ENCODE measurements at regions not wholly inside any gene's neighbourhood (a gene's known extent, or its start where the extent isn't known, plus 50 kb on each side); places are given as distances from the start of the nearest gene placed in this dataset.

DNA sequence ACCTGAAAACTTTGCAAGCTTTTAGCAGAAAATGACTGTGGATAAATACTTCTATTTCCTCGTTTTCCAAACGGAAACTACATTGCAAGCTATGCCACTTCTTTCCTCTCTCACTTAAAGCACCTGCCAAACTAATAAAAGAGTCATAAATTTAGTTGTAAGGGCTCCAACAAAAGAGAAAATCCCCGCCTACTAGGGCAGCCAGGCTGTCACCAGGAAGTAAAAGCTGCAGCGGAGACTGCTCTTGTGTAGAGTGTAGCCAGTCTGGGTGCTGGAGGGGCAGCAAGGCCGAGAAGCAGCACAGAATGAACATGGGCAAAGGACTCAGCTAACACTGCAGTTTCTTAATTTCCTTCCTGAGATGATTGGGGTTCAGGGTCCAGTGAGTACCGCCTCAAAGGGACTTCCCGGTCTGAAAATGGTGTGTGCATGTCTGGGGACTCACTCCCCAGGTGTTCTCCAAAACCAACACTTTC, 89.3 kb upstream of the MAML3 start:
- ATAC-seq (peak; percentile 90), FAIRE-seq (peak; percentile 92), DNase-seq (ENCODE audit: low read depth, low spot score) (peak; percentile 26)
- Histone ChIP-seq H3K79me2 (ENCODE audit: control insufficient read depth, insufficient read depth, low read length) (no peaks in the 10 kb centered on the region), H3K4me1 (ENCODE audit: control insufficient read depth, insufficient read depth, low read length) (peaks cover 14% of the 10 kb centered on the region), H3K36me3 (ENCODE audit: control insufficient read depth in 2 of 2, insufficient read depth in 2 of 2, low read length in 1 of 2) (no peaks in the 10 kb centered on the region), H3K4me3 (0 out of 2 replicates have a peak overlapping the region, but pooled peaks have one; percentile 8), H2AFZ (ENCODE audit: control insufficient read depth, low read depth, low read length) (peak overlapping the region; percentile 58), H3K27ac (ENCODE audit: control insufficient read depth, insufficient read depth) (no peak overlapping the region), H3K27me3 (replicated peaks in 1 of 2; ENCODE audit: control insufficient read depth in 2 of 2, insufficient read depth in 2 of 2, low read length in 1 of 2) (peaks cover 2 to 4% of the 10 kb centered on the region in 2 experiments; a peak in 3 of 4 replicates), H3K9ac (ENCODE audit: control insufficient read depth, insufficient read depth, low read length) (peak overlapping the region; percentile 25; the same call in 1 of the 2 replicates), H3K4me2 (ENCODE audit: control insufficient read depth, insufficient read depth) (peak overlapping the region; percentile 75), H3K9me3 (replicated peaks; ENCODE audit: control insufficient read depth, insufficient read depth, low read length) (no peaks in the 10 kb centered on the region), H4K20me1 (ENCODE audit: control insufficient read depth, insufficient read depth) (no peaks in the 10 kb centered on the region)
- ChIA-PET SMC1A (ENCODE audit: uncharacterized antibody, unreplicated experiment) (interaction anchor here (0.7 to 1.2 kb wide), 3 partner anchors 9 to 22 kb away, joined by 3 to 7 read pairs (median 4); no protein-coding TSS in a partner anchor), POLR2A (no interaction called here), RAD21 (ENCODE audit: unreplicated experiment) (interaction anchor here (1.0 to 1.4 kb wide), 2 partner anchors 12 to 264 kb away, joined by 3 read pairs; no protein-coding TSS in a partner anchor), CTCF (interaction anchor here (0.6 to 1.4 kb wide), 8 partner anchors 9 to 640 kb away, joined by 3 to 5 read pairs (median 4); no protein-coding TSS in a partner anchor)
- 0% methylated on average over 7 of the region's 7 CpGs for WGBS (ENCODE audit: insufficient coverage, insufficient replicate concordance, low lambda C conversion rate, missing lambda C conversion rate)
- no peak for TF ChIP-seq MXI1 (IDR thresholded peaks at IDR 0.05; ENCODE audit: low read depth, low read length)
- 0 out of 4 replicates have a peak, but pooled peaks of 1 of the 2 experiments have one; percentile 17 for TF ChIP-seq EP300 (IDR thresholded peaks at IDR 0.05; ENCODE audit: borderline replicate concordance in 1 of 2, control insufficient read depth in 1 of 2, low read depth in 2 of 2, low read length in 2 of 2)
- intact Hi-C loops (cut with micrococcal nuclease; ENCODE audit: unreplicated experiment) (no loop called here), in situ Hi-C loops (cut with MboI) (no loop called here)
- no TSS peak for BruUV-seq (replicated peaks)

DNA sequence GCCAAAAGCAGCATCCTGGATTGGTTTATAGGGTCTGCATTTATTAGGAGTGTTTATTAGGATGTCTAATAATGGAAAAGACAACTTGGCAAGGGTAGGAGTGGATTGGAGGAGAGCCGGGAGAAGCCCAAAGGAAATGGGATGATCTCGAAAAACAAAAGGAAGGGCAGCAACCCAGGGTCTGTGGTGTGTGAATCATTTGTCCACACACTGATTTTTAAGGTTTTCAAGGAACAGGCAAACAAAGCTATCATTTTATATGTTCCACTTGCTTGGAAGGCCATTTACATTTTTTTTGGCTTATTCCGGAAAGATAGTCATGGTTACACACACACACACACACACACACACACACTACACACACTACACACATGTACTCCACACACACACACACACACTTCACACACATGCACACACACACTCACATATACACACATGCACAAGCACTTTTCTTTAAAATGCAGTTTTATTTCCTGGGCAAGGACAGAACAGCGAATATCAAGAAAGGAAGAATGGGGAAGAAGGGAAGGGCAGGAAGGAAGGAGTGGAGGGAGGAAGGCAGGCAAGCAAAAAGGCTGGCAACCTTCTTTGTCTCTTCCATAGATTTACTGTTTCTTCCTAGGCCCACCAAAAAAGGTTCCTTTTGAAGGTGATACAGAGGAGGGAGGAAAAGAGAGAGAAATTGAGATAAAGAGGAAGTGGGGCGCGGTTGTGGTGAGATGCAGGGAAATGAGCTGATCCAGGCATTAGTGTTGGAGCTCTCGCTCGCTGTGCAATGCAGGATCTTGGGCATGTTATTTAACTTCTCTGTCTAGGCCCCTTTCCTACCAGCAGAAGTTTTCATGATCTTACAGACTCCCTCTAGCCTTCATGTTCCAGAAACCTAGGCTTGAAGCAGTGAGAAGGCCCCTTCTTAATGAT, 88.6 kb upstream of the MAML3 start:
- intact Hi-C loops (cut with micrococcal nuclease; ENCODE audit: unreplicated experiment) (no loop called here), in situ Hi-C loops (cut with MboI) (no loop called here)
- H2AFZ ChIP-seq (ENCODE audit: control insufficient read depth, low read depth, low read length), result no peak overlapping the region
- CTCF ChIA-PET, result interaction anchor here (0.8 to 1.4 kb wide), 7 partner anchors 9 to 640 kb away, joined by 3 to 5 read pairs (median 4); no protein-coding TSS in a partner anchor
- no peaks in the 10 kb centered on the region for H3K36me3 ChIP-seq (ENCODE audit: control insufficient read depth in 2 of 2, insufficient read depth in 2 of 2, low read length in 1 of 2)
- no peaks in the 10 kb centered on the region for H4K20me1 ChIP-seq (ENCODE audit: control insufficient read depth, insufficient read depth)
- peaks cover 14% of the 10 kb centered on the region for H3K4me1 ChIP-seq (ENCODE audit: control insufficient read depth, insufficient read depth, low read length)
- H3K79me2 ChIP-seq (ENCODE audit: control insufficient read depth, insufficient read depth, low read length), result no peaks in the 10 kb centered on the region
- H3K27ac ChIP-seq (ENCODE audit: control insufficient read depth, insufficient read depth), result no peak overlapping the region
- SMC1A ChIA-PET (ENCODE audit: uncharacterized antibody, unreplicated experiment), result interaction anchor here (0.7 to 1.2 kb wide), 3 partner anchors 8 to 22 kb away, joined by 3 to 7 read pairs (median 3); no protein-coding TSS in a partner anchor
- BruUV-seq (replicated peaks), result no TSS peak
- RAD21 ChIA-PET (ENCODE audit: unreplicated experiment), result interaction anchor here (1.0 to 1.5 kb wide), 3 partner anchors 11 to 263 kb away, joined by 3 read pairs; no protein-coding TSS in a partner anchor
- POLR2A ChIA-PET, result no interaction called here
- ATAC-seq, result peak; percentile 79
- H3K9me3 ChIP-seq (replicated peaks; ENCODE audit: control insufficient read depth, insufficient read depth, low read length), result no peaks in the 10 kb centered on the region
- H3K9ac ChIP-seq (ENCODE audit: control insufficient read depth, insufficient read depth, low read length), result peak overlapping the region; percentile 25; the same call in 1 of the 2 replicates
- peak; percentile 44 for FAIRE-seq
- H3K4me2 ChIP-seq (ENCODE audit: control insufficient read depth, insufficient read depth), result peak overlapping the region; percentile 75
- DNase-seq (ENCODE audit: low read depth, low spot score), result no peak
- WGBS (ENCODE audit: insufficient coverage, insufficient replicate concordance, low lambda C conversion rate, missing lambda C conversion rate), result 47% methylated on average over 8 of the region's 8 CpGs
- 0 out of 2 replicates have a peak overlapping the region, but pooled peaks have one; percentile 8 for H3K4me3 ChIP-seq
- H3K27me3 ChIP-seq (replicated peaks in 1 of 2; ENCODE audit: control insufficient read depth in 2 of 2, insufficient read depth in 2 of 2, low read length in 1 of 2), result peaks cover 4 to 6% of the 10 kb centered on the region in 2 experiments; a peak in 3 of 4 replicates
- TF ChIP-seq, protein P1, sequence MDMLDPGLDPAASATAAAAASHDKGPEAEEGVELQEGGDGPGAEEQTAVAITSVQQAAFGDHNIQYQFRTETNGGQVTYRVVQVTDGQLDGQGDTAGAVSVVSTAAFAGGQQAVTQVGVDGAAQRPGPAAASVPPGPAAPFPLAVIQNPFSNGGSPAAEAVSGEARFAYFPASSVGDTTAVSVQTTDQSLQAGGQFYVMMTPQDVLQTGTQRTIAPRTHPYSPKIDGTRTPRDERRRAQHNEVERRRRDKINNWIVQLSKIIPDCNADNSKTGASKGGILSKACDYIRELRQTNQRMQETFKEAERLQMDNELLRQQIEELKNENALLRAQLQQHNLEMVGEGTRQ (IDR thresholded peaks at IDR 0.05; ENCODE audit: borderline replicate concordance, low read depth, low read length), result no peak
- peak; percentile 68; the same call in 1 of the 2 replicates for TF ChIP-seq HDGF (IDR thresholded peaks at IDR 0.05)
- TF ChIP-seq IKZF2 (IDR thresholded peaks at IDR 0.05), result 0 out of 4 replicates have a peak, but pooled peaks of 1 of the 2 experiments have one; percentile 32
- TF ChIP-seq, protein P2, sequence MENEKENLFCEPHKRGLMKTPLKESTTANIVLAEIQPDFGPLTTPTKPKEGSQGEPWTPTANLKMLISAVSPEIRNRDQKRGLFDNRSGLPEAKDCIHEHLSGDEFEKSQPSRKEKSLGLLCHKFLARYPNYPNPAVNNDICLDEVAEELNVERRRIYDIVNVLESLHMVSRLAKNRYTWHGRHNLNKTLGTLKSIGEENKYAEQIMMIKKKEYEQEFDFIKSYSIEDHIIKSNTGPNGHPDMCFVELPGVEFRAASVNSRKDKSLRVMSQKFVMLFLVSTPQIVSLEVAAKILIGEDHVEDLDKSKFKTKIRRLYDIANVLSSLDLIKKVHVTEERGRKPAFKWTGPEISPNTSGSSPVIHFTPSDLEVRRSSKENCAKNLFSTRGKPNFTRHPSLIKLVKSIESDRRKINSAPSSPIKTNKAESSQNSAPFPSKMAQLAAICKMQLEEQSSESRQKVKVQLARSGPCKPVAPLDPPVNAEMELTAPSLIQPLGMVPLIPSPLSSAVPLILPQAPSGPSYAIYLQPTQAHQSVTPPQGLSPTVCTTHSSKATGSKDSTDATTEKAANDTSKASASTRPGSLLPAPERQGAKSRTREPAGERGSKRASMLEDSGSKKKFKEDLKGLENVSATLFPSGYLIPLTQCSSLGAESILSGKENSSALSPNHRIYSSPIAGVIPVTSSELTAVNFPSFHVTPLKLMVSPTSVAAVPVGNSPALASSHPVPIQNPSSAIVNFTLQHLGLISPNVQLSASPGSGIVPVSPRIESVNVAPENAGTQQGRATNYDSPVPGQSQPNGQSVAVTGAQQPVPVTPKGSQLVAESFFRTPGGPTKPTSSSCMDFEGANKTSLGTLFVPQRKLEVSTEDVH (IDR thresholded peaks at IDR 0.05; ENCODE audit: low read depth, partially characterized antibody), result no peak
- TF ChIP-seq EGR1 (IDR thresholded peaks at IDR 0.05; ENCODE audit: borderline replicate concordance in 1 of 2, low read depth in 2 of 2, low read length in 2 of 2), result no peak
- TF ChIP-seq STAT3 (IDR thresholded peaks at IDR 0.05; ENCODE audit: low read depth, low read length), result no peak

All from GM12878 (cell line).